ENCODE measurements at regions not wholly inside any gene's neighbourhood (a gene's known extent, or its start where the extent isn't known, plus 50 kb on each side); places are given as distances from the start of the nearest gene placed in this dataset.

DNA sequence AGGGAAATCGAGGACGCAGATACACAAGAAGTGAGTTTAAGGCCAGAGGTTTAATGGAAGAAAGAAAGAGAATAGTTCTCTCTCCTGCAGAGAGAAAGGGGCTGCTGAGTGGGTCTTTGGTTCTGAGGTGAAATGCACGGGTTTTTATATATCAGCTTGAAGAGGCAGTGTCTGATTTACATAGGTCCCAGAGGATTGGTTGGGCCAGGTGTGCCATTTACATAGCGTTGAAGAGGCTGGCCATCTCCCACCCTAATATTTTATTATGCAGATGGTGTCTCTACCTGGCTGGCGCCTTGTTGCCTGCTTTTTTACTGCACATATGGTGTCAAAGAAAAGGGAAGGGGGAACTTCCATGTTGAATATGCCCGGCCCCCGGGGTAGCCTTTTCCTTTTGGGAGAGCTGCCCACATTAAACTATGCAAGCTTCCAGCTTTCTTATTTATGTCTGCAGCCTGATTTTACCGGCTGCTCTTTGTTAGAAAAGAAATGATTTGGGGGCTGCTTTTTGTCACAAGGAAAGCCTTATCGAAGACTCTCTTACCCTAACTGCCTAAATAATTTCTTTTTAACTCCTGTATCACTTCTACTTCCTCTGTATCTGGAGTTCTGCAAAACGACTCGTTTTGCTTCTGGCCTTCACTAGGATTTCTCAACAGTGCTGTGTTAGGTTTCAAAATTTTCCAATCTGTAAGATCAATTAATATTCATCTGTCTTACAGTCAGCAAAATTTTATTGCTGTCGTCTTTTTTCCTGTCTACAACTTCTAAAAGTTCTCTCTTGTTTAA is 268.5 kb downstream of the B3GLCT start:
- no peaks in the 10 kb centered on the region for H3K9me3 ChIP-seq (ENCODE audit: insufficient read depth, low read depth, low read length)
- no peaks in the 10 kb centered on the region for H3K27me3 ChIP-seq (ENCODE audit: insufficient read depth, low read length, poor library complexity, severe bottlenecking)
- no peak overlapping the region for H3K4me2 ChIP-seq (ENCODE audit: low read depth, low read length, poor library complexity, severe bottlenecking)
- H3K9ac ChIP-seq (ENCODE audit: low read depth, low read length, poor library complexity, severe bottlenecking), result no peak overlapping the region
- TF ChIP-seq CTCF (conservative IDR thresholded peaks at IDR 0.05; ENCODE audit: low read length), result no peak
- TF ChIP-seq EZH2phosphoT487 (IDR thresholded peaks at IDR 0.05; ENCODE audit: borderline replicate concordance), result no peak
- H3K79me2 ChIP-seq (ENCODE audit: insufficient read depth, low read length), result no peaks in the 10 kb centered on the region
- no peaks in the 10 kb centered on the region for H3K9me2 ChIP-seq (replicated peaks; ENCODE audit: low read depth, low read length)
- no peak overlapping the region for H3K4me3 ChIP-seq (ENCODE audit: low read length, poor library complexity, severe bottlenecking)
- no peaks in the 10 kb centered on the region for H3K36me3 ChIP-seq (ENCODE audit: insufficient read depth, low read length)
- no peaks in the 10 kb centered on the region for H4K20me1 ChIP-seq (ENCODE audit: insufficient read depth, low read length, poor library complexity, severe bottlenecking)
- no peaks in the 10 kb centered on the region for H3K4me1 ChIP-seq (ENCODE audit: insufficient read depth, low read length, poor library complexity, severe bottlenecking)
- no peak overlapping the region for H2AFZ ChIP-seq (ENCODE audit: low read length)
- H3F3A ChIP-seq (ENCODE audit: low read depth), result no peaks in the 10 kb centered on the region

GRCh38 chr13:31469377-31469776 is 269.6 kb downstream of the B3GLCT start:
- no peaks in the 10 kb centered on the region for H3K27me3 ChIP-seq (ENCODE audit: insufficient read depth, low read length, poor library complexity, severe bottlenecking)

GRCh38 chr13:31476266-31476665 is 263.1 kb upstream of the RXFP2 start:
- Histone ChIP-seq H3K9ac (ENCODE audit: low read depth, low read length, poor library complexity, severe bottlenecking) (no peak overlapping the region), H3K4me1 (ENCODE audit: insufficient read depth, low read length, poor library complexity, severe bottlenecking) (no peaks in the 10 kb centered on the region), H3K4me2 (ENCODE audit: low read depth, low read length, poor library complexity, severe bottlenecking) (no peak overlapping the region), H3K36me3 (ENCODE audit: insufficient read depth, low read length) (no peaks in the 10 kb centered on the region), H3K9me2 (replicated peaks; ENCODE audit: low read depth, low read length) (no peaks in the 10 kb centered on the region), H3K27me3 (ENCODE audit: insufficient read depth, low read length, poor library complexity, severe bottlenecking) (no peaks in the 10 kb centered on the region), H3F3A (ENCODE audit: low read depth) (no peaks in the 10 kb centered on the region), H3K4me3 (ENCODE audit: low read length, poor library complexity, severe bottlenecking) (no peak overlapping the region), H3K9me3 (ENCODE audit: insufficient read depth, low read depth, low read length) (no peaks in the 10 kb centered on the region), H4K20me1 (ENCODE audit: insufficient read depth, low read length, poor library complexity, severe bottlenecking) (no peaks in the 10 kb centered on the region), H2AFZ (ENCODE audit: low read length) (no peak overlapping the region), H3K79me2 (ENCODE audit: insufficient read depth, low read length) (no peaks in the 10 kb centered on the region)
- no peak for TF ChIP-seq CTCF (conservative IDR thresholded peaks at IDR 0.05; ENCODE audit: low read length)
- no peak for TF ChIP-seq EZH2phosphoT487 (IDR thresholded peaks at IDR 0.05; ENCODE audit: borderline replicate concordance)

More at GRCh38 chr13:31469377-31469776, 269.6 kb downstream of the B3GLCT start:
- no peak for TF ChIP-seq EZH2phosphoT487 (IDR thresholded peaks at IDR 0.05; ENCODE audit: borderline replicate concordance)
- no peak for TF ChIP-seq CTCF (conservative IDR thresholded peaks at IDR 0.05; ENCODE audit: low read length)
- Histone ChIP-seq H3K4me3 (ENCODE audit: low read length, poor library complexity, severe bottlenecking) (no peak overlapping the region), H3F3A (ENCODE audit: low read depth) (no peaks in the 10 kb centered on the region), H3K9me3 (ENCODE audit: insufficient read depth, low read depth, low read length) (no peaks in the 10 kb centered on the region), H3K79me2 (ENCODE audit: insufficient read depth, low read length) (no peaks in the 10 kb centered on the region), H4K20me1 (ENCODE audit: insufficient read depth, low read length, poor library complexity, severe bottlenecking) (no peaks in the 10 kb centered on the region), H3K9me2 (replicated peaks; ENCODE audit: low read depth, low read length) (no peaks in the 10 kb centered on the region), H3K4me1 (ENCODE audit: insufficient read depth, low read length, poor library complexity, severe bottlenecking) (no peaks in the 10 kb centered on the region), H3K4me2 (ENCODE audit: low read depth, low read length, poor library complexity, severe bottlenecking) (no peak overlapping the region), H3K36me3 (ENCODE audit: insufficient read depth, low read length) (no peaks in the 10 kb centered on the region), H3K9ac (ENCODE audit: low read depth, low read length, poor library complexity, severe bottlenecking) (no peak overlapping the region), H2AFZ (ENCODE audit: low read length) (no peak overlapping the region)

All from Loucy (cell line).